HFF-Myc (cell line): ENCODE measurements at regions not wholly inside any gene's neighbourhood (a gene's known extent, or its start where the extent isn't known, plus 50 kb on each side); places are given as distances from the start of the nearest gene placed in this dataset.

ENCODE experiments used
- DNase-seq: peaks from one replicate; pipeline ENCODE4 v3.0.0-alpha.2; 2011; ENCODE audit warnings: low read depth; ENCODE audit errors: extremely low read depth
- H3K4me3 ChIP-seq: replicated peaks from 2 replicates; pipeline ENCODE4 v1.5.1; 2011; ENCODE audit warnings: low read depth, mild to moderate bottlenecking, control low read depth, low read length
- TF ChIP-seq, protein P1 (sequence below): IDR thresholded peaks from 2 replicates; pipeline ENCODE4 v1.5.1; 2012; ENCODE audit warnings: mild to moderate bottlenecking, low read depth, low read length, control low read depth; ENCODE audit errors: missing control alignments

DNA sequence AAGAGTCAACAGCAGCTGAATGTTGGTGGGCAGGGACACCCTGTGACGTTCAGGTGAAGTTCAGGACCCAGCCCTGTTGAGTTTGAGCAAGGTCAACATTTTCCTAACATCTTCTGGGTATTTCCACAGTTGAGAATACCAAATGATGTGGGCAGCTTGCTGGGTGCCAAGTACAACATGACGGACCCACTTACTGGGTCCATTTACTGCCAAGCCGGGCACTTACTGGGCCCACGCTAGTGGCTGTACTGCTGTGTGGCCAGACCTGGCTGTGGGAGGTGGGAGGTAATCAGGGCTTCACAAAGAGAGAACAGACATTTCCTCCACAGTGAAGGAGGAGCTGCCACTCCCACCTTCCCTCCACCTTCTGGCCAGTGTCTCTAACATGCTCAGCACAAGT, 99.2 kb downstream of the PSMG1 start:
- no peak for DNase-seq

DNA sequence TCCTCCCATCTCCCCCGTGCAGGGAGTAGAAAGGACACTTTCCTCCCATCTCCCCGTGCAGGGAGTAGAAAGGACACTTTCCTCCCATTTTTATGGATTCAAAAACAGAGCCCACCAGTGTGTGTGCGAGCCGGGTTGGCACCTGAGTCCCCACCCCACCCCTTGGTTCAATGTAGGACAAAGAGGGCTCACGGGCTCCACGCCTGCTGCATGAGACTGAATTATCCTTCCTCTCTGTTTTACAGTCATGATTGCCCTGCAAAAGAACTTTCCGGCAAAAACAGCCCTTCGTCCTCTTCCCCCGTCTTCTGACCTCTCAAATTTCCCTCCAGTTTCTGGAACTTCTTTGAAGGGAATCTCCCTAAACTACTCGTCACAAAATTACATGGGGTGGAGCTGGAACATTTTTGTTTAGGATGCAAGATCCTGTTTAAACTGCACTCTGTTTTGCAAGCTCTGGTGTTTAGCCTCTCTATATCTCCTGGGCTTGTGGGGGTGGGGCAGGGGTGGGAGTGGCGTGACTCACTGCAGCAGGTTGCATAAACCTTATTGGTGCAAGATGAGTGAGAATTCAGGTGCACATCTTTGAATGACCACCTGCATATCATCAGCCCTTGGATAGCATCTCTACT, 99.8 kb downstream of the PSMG1 start:
- no peak overlapping the region for H3K4me3 ChIP-seq
- no peak for DNase-seq
- TF ChIP-seq, protein P1, sequence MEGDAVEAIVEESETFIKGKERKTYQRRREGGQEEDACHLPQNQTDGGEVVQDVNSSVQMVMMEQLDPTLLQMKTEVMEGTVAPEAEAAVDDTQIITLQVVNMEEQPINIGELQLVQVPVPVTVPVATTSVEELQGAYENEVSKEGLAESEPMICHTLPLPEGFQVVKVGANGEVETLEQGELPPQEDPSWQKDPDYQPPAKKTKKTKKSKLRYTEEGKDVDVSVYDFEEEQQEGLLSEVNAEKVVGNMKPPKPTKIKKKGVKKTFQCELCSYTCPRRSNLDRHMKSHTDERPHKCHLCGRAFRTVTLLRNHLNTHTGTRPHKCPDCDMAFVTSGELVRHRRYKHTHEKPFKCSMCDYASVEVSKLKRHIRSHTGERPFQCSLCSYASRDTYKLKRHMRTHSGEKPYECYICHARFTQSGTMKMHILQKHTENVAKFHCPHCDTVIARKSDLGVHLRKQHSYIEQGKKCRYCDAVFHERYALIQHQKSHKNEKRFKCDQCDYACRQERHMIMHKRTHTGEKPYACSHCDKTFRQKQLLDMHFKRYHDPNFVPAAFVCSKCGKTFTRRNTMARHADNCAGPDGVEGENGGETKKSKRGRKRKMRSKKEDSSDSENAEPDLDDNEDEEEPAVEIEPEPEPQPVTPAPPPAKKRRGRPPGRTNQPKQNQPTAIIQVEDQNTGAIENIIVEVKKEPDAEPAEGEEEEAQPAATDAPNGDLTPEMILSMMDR, result no peak

More for the DNA sequence above, 99.2 kb downstream of the PSMG1 start:
- no peak overlapping the region for H3K4me3 ChIP-seq
- TF ChIP-seq, protein P1, result no peak

DNA sequence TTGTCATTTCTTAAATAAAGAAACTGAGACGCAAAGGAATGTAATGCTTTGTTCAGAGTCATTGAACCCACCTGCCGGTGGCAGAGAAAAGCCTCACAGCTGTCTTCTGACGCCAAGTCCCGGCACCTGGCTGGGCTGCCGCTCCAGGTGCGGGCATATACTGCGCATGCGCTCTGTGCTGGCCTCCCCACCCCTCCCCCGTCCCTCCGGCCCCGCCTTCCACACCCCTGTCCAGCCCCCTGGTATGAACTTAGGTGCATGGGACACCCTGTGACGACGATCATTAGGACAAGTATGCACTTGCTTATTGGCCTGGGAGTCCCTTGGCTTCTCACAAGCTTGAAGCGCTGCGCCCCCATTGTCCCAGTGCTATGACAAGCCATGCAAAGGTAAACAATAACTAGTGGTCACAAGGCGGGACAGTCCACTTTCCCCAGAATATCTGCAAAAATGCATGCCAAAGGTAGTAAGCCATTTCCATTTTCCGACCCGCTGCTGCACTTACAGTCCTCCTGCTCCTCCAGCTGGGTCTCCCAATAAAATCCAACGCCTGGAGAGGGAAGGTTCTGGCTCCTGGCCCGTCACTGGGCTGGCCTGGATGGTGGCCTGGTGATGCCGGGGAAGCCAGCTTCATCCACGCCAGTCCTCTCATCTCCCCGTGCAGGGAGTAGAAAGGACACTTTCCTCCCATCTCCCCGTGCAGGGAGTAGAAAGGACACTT, 100.4 kb downstream of the PSMG1 start:
- no peak for DNase-seq
- TF ChIP-seq, protein P1, result no peak
- H3K4me3 ChIP-seq, result no peak overlapping the region

DNA sequence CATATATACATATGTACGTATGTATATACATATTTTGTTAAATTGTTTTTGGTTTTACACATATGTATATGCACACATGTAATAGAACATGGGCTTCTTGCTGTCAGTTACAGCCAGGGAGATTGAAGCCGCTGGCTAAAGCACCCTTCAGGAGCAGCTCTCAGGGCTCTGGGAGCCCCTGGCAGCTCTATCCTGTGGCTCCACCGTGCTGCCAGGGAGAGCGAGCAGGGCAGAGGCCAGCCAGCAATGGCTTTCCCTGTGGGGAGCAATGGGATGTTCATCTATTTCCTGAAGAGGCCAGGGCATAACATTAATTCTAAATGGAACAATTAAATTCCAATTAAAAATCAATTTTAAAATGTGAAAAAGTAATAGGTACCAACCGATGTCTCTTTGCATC, 102.9 kb downstream of the PSMG1 start:
- H3K4me3 ChIP-seq, result no peak overlapping the region
- TF ChIP-seq, protein P1, result no peak
- no peak for DNase-seq

DNA sequence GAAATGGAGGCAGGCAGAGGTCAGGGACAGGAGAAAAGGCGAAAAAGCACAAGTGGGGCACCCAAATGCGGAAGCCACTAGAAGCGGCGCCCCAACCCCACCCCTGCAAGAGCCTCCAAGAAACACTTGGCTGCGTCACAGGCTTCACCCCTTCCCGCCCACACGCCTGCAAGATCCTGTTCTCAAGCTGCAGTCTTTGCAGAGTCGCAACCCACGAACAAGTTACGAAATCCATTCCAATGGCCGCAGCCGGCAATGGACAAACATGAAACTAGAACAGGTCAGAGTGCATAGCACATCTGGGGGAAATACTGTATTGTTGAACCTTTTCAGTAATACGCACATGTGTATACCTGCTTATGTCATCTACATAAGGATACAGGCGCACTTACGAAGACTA, 103.6 kb downstream of the PSMG1 start:
- H3K4me3 ChIP-seq, result no peak overlapping the region
- TF ChIP-seq, protein P1, result no peak
- no peak for DNase-seq

DNA sequence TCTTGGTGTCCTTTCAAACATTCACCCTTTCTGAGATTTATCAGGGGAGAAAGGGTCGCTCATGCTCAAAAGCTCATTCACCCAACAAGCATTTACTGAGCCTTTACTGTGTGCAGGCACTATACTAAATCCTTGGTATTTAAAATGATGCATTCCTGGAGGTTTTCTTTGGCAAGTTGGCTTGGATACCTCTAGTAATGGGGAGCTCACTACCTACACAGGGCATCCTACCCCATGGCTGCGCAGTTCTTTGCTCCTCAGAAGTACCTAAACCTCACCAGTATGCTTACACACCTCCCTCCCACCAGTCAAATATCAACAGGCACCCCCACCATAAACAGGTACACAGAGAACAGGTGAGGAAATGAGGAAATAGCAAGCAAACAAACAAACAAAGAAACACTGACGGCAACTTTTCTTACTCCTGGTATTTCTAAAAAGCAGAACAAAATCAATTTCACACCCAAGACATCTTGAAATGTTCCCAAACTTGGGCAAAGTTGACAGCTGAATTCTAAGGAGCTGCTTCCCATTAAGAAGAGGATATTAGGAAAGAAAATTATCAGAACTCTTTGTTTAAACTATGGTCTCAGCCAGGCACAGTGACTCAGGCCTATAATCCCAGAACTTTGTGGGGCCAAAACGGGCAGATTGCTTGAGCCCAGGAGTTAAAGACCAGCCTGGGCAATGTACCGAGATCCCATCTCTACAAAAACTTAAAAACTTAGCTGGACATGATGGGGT, 104.8 kb downstream of the PSMG1 start:
- no peak for DNase-seq
- no peak overlapping the region for H3K4me3 ChIP-seq
- TF ChIP-seq, protein P1, result no peak
